GM23248 (cell line): ENCODE measurements at regions not wholly inside any gene's neighbourhood (a gene's known extent, or its start where the extent isn't known, plus 50 kb on each side); places are given as distances from the start of the nearest gene placed in this dataset.

ENCODE experiments used
- EZH2 ChIP-seq: fragments of 200-600 bp; sonication (generic); IDR thresholded peaks from 2 replicates; pipeline ENCODE4 v1.6.1; 2018; ENCODE audit warnings: antibody characterized with exemption, mild to moderate bottlenecking; ENCODE audit not compliant: insufficient read depth, poor library complexity, severe bottlenecking
- EZH2phosphoT487 ChIP-seq: fragments of 200-600 bp; sonication (generic); IDR thresholded peaks from 2 replicates; pipeline ENCODE4 v1.6.1; 2018; ENCODE audit warnings: antibody characterized with exemption, moderate library complexity, mild to moderate bottlenecking, low read depth; ENCODE audit not compliant: insufficient read depth

DNA sequence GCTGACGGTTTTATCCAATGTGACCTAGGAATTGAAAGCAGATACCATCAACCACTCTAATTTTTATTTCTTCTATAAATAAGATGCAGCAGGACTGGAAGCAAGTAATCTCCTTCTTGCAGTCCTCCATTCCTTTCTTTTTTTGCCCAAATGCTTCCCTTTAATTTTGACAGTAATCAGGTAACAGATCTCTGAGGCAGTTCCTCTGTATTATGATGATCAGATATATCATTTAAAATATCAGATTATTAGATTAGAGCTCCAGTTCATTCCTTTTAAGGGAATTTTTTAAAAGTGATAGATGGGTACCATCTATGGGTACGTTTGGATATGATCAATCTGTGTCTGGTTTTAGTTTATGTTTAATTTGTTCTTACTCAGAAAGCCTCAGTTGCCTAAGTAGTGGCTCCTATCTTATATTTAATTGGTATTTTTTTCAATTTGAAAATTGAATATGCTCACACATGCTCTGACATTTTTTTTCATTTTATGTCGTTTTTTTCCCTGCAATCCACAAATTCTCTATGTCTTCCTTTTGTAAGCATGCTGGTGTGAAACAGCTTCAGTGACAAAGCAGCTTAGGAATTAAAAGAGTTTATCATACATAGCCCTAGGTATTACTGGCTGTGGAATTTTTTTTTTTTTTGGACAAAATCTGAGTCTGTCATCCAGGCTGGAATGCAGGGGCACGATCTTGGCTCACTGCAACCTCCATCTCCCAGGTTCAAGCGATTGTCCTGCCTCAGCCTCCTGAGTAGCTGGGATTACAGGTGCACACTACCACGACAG lies 73.7 kb upstream of the ANK2 start:
- TF ChIP-seq EZH2 (no peak), EZH2phosphoT487 (no peak)
